ENCODE measurements at regions not wholly inside any gene's neighbourhood (a gene's known extent, or its start where the extent isn't known, plus 50 kb on each side); places are given as distances from the start of the nearest gene placed in this dataset.

DNA sequence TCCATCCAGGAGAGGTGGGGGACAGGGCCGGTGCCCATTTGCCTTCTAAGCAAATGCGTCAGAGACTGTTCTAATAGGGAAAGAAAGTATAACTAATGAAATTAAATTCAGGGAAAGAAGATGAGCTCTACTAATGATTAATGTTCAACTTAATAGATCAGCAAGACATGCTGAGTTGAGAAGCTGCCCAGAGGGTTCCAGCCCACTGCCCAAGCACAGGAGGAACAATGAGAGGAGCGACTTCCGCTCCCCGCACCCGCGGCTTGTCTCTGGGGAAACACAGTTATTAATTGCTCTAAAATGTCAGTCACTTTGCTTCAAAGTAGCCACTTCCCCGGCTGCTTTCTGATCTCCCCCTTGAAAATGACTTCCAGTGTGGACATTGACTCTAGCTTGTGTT lies 331.3 kb downstream of the UQCRFS1 start:
- Histone ChIP-seq H3K27ac (no peak overlapping the region), H3K4me1 (no peaks in the 10 kb centered on the region), H3K36me3 (no peaks in the 10 kb centered on the region), H3K9me3 (replicated peaks) (no peaks in the 10 kb centered on the region), H3K27me3 (0 out of 2 replicates have a peak, but pooled peaks cover 7% of the 10 kb centered on the region), H3K4me3 (no peak overlapping the region)
- DNase-seq, result no peak

DNA sequence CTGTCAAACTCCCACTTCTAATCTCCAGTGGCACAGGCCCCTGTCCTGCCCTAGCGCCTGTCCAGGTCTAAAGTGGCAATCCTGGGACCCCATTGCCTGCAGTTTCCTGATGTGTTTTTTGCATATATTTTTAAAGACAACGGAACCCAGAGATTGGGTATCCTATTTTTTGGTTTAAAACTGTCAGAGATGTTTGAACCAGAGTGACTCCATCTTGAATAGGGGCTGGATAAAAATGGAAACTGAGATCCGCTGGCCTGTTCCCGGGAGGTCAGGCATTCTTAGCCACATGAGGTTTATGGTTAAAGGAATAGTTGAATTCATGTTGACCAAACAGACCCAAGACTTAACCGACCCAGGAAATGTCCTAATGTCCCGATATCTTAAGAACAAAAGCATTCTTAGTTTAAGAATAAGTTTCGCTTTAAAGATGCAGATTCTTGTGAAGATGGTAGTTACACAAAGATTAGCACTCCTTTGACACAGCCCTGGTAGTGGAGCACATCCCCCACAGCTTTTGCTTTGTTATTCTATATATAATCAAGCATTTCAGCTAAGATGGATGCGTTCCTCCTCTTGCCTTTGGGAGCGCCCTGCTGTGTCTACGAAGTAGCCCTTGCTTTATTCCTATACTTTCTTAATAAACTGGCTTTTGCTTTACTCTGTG lies 332.1 kb downstream of the UQCRFS1 start:
- Histone ChIP-seq H3K27me3 (0 out of 2 replicates have a peak, but pooled peaks cover 7% of the 10 kb centered on the region), H3K9me3 (replicated peaks) (no peaks in the 10 kb centered on the region), H3K4me1 (no peaks in the 10 kb centered on the region), H3K4me3 (no peak overlapping the region), H3K27ac (no peak overlapping the region), H3K36me3 (no peaks in the 10 kb centered on the region)
- no peak for DNase-seq

GRCh38 chr19:28878862-28879566 lies 333.9 kb downstream of the UQCRFS1 start:
- no peaks in the 10 kb centered on the region for H3K4me1 ChIP-seq
- H3K27me3 ChIP-seq, result peaks cover 9% of the 10 kb centered on the region; the same call in 1 of the 2 replicates
- H3K9me3 ChIP-seq (replicated peaks), result no peaks in the 10 kb centered on the region
- no peaks in the 10 kb centered on the region for H3K36me3 ChIP-seq
- H3K27ac ChIP-seq, result no peak overlapping the region
- peak; percentile 58 to 85 for DNase-seq
- no peak overlapping the region for H3K4me3 ChIP-seq

DNA sequence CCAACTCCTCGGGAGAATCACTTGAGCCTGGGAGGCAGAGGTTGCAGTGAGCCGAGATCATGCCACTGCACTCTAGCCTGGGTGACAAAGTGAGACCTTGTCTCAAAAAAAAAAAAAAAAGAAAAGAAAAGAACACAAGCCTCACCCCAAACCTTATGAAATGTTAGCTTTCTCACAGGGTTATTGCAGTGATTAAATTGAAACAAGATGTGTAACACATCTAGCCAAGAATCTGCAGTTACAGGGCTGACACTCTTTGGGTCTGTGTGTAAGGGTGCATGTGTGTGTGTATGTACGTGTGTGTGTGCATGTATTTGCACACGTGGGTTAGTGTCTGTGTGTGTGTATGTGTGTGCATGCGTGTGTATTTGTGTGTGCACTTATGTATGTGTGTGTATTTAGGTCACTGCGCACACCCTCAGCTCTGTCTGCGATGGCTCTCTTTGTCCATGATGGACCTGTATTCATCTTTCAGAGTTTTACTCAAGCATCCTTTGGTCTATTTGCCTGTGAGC lies 336.3 kb downstream of the UQCRFS1 start:
- no peaks in the 10 kb centered on the region for H3K4me1 ChIP-seq
- no peaks in the 10 kb centered on the region for H3K9me3 ChIP-seq (replicated peaks)
- H3K4me3 ChIP-seq, result no peak overlapping the region
- peaks cover 8% of the 10 kb centered on the region; the same call in 1 of the 2 replicates for H3K27me3 ChIP-seq
- no peaks in the 10 kb centered on the region for H3K36me3 ChIP-seq
- DNase-seq, result no peak
- H3K27ac ChIP-seq, result no peak overlapping the region

DNA sequence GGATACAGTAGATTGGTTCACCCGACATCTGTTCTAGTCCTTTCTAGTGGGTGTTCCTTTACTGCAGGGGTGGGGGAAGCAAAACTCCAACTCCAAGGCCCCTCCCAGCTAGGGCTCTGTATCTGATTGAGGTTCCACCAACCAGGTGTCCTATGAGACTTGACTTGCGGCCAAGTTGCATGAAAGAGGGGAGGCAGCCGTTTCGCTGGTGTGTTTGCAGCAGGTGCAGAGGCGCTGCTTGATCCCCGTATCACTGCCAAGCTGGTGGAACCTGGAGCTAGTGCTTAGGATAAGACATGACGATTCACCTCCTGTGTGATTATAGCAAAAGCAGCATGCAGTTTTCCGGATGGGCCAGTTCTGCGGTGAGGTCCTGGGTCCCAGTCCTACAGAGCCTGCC lies 338.2 kb downstream of the UQCRFS1 start:
- Histone ChIP-seq H3K27me3 (peaks cover 8% of the 10 kb centered on the region; the same call in 1 of the 2 replicates), H3K9me3 (replicated peaks) (no peaks in the 10 kb centered on the region), H3K27ac (no peak overlapping the region), H3K36me3 (no peaks in the 10 kb centered on the region), H3K4me1 (no peaks in the 10 kb centered on the region), H3K4me3 (no peak overlapping the region)
- DNase-seq, result no peak

DNA sequence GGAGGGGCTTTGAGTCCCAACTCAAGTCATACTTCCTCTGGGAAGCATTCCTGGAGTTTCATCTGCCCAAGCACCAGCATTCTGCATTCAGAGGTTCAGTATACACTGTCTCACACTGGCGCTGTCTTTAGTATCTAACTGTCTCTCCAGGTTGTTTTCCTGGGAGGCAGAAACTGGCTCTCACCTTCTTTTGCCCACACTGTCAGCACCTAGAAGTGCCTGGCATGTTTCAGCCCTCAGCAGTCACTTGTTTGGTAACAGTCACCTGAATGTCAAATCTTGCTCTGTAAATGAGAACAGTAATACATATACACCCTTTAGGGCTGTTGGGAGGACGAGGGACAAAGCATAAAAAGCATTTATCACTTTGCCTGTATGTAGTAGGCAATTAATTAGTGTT lies 339.6 kb downstream of the UQCRFS1 start:
- no peaks in the 10 kb centered on the region for H3K9me3 ChIP-seq (replicated peaks)
- H3K36me3 ChIP-seq, result no peaks in the 10 kb centered on the region
- DNase-seq, result no peak
- H3K27ac ChIP-seq, result no peak overlapping the region
- H3K4me1 ChIP-seq, result no peaks in the 10 kb centered on the region
- H3K27me3 ChIP-seq, result peaks cover 14% of the 10 kb centered on the region
- no peak overlapping the region for H3K4me3 ChIP-seq

DNA sequence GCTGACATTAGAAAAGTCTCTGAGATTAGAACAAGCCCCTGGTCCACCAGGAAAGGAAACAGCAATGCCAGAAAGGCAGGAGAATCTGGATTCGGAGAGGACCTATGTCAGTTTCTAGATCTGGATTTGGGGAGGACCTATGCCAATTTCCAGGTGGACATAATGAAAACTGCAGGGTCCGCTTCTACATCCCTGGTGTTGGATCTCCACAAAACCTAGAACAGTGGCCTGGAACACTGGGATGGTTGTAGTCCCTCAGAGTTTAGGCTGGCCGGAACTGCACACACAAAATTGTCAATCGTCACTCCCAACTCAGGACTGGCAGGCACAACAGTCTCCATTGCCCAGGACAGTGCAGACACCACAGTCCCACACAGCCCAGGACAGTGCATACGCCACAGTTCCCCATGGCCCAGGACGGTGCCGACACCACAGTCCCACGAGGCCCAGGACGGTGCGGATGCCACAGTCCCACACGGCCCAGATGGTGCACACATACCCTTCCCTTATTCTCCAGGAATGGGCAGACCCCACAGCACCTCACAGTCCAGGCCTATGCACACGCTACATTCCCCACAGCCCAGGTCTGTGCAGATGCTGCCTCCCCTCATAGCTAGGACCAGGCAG lies 341.7 kb downstream of the UQCRFS1 start:
- no peak overlapping the region for H3K27ac ChIP-seq
- H3K27me3 ChIP-seq, result peaks cover 20% of the 10 kb centered on the region
- no peaks in the 10 kb centered on the region; the same call in 1 of the 2 replicates for H3K9me3 ChIP-seq (replicated peaks)
- H3K36me3 ChIP-seq, result no peaks in the 10 kb centered on the region
- DNase-seq, result no peak
- no peaks in the 10 kb centered on the region for H3K4me1 ChIP-seq
- no peak overlapping the region for H3K4me3 ChIP-seq

- peaks cover 20% of the 10 kb centered on the region for H3K27me3 ChIP-seq
Observed at GRCh38 chr19:28869459-28869858, 343.5 kb downstream of the UQCRFS1 start.

DNA sequence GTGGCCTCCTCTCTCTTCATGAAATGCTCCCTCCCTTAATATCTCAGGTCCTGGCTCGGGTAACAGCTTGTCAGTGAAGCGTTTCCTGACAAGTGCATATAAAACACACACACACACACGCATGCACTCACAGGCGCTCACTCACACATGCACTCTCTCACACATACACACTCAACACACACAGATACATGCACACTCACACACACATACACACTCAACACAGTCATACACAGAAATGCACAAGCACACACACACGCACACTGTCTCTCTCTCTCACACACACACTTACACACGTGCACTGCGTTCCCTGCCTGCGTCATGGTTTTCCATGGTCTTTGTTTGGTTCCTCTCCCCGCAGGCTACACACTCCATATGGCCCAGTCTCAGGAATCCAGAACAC lies 344.1 kb downstream of the UQCRFS1 start:
- peaks cover 16% of the 10 kb centered on the region for H3K27me3 ChIP-seq
- no peaks in the 10 kb centered on the region for H3K4me1 ChIP-seq
- H3K36me3 ChIP-seq, result no peaks in the 10 kb centered on the region
- DNase-seq, result no peak
- H3K9me3 ChIP-seq (replicated peaks), result no peaks in the 10 kb centered on the region; the same call in 1 of the 2 replicates
- H3K27ac ChIP-seq, result no peak overlapping the region
- no peak overlapping the region for H3K4me3 ChIP-seq

More at GRCh38 chr19:28869459-28869858, 343.5 kb downstream of the UQCRFS1 start:
- Histone ChIP-seq H3K4me3 (no peak overlapping the region), H3K27ac (no peak overlapping the region), H3K9me3 (replicated peaks) (no peaks in the 10 kb centered on the region; the same call in 1 of the 2 replicates), H3K4me1 (no peaks in the 10 kb centered on the region), H3K36me3 (no peaks in the 10 kb centered on the region)
- no peak for DNase-seq

- Histone ChIP-seq H3K9me3 (replicated peaks) (no peaks in the 10 kb centered on the region; the same call in 1 of the 2 replicates), H3K27me3 (peaks cover 16% of the 10 kb centered on the region), H3K4me1 (no peaks in the 10 kb centered on the region), H3K36me3 (no peaks in the 10 kb centered on the region), H3K4me3 (no peak overlapping the region), H3K27ac (no peak overlapping the region)
- no peak for DNase-seq
Observed at GRCh38 chr19:28867978-28868377, 345.0 kb downstream of the UQCRFS1 start.

- H3K9me3 ChIP-seq (replicated peaks), result no peaks in the 10 kb centered on the region; the same call in 1 of the 2 replicates
- H3K4me3 ChIP-seq, result no peak overlapping the region
- peaks cover 12% of the 10 kb centered on the region for H3K27me3 ChIP-seq
- no peak overlapping the region for H3K27ac ChIP-seq
- H3K4me1 ChIP-seq, result no peaks in the 10 kb centered on the region
- no peak for DNase-seq
- H3K36me3 ChIP-seq, result no peaks in the 10 kb centered on the region
Observed at GRCh38 chr19:28864577-28865042, 348.3 kb downstream of the UQCRFS1 start.

- Histone ChIP-seq H3K36me3 (no peaks in the 10 kb centered on the region), H3K27me3 (peaks cover 10% of the 10 kb centered on the region), H3K9me3 (replicated peaks) (no peaks in the 10 kb centered on the region; the same call in 1 of the 2 replicates), H3K27ac (no peak overlapping the region), H3K4me1 (no peaks in the 10 kb centered on the region), H3K4me3 (no peak overlapping the region)
- no peak for DNase-seq
Observed at GRCh38 chr19:28864024-28864503, 348.9 kb downstream of the UQCRFS1 start.

GRCh38 chr19:28862238-28862637 lies 350.7 kb downstream of the UQCRFS1 start:
- no peaks in the 10 kb centered on the region for H3K36me3 ChIP-seq
- no peaks in the 10 kb centered on the region for H3K4me1 ChIP-seq
- no peak overlapping the region for H3K4me3 ChIP-seq
- no peak for DNase-seq
- H3K27me3 ChIP-seq, result no peaks in the 10 kb centered on the region; the same call in 1 of the 2 replicates
- no peaks in the 10 kb centered on the region for H3K9me3 ChIP-seq (replicated peaks)
- no peak overlapping the region for H3K27ac ChIP-seq

DNA sequence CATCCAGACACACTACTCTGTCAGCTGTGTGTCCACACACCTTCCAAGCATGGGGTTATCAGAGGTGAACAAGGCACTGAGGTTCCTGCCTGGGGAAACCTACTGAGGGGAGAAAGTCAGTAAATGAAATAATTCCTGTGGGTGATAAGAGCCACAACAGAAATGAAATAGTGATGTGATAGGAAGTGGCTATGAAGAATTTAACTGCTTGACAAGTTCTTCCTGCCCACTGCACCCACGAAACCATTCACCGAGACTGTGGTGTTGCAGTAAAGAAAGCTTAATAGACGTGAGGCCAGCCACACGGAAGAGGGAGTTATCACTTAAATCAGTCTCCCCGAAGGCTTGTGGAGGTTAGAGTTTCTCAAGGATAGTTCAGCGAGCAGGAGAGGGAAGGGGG lies 353.1 kb downstream of the UQCRFS1 start:
- Histone ChIP-seq H3K36me3 (no peaks in the 10 kb centered on the region), H3K27ac (no peak overlapping the region), H3K4me1 (no peaks in the 10 kb centered on the region), H3K27me3 (no peaks in the 10 kb centered on the region; the same call in 1 of the 2 replicates), H3K4me3 (no peak overlapping the region), H3K9me3 (replicated peaks) (no peaks in the 10 kb centered on the region)
- no peak for DNase-seq

- Histone ChIP-seq H3K4me3 (no peak overlapping the region), H3K27me3 (no peaks in the 10 kb centered on the region; the same call in 1 of the 2 replicates), H3K9me3 (replicated peaks) (no peaks in the 10 kb centered on the region), H3K36me3 (no peaks in the 10 kb centered on the region), H3K27ac (no peak overlapping the region), H3K4me1 (no peaks in the 10 kb centered on the region)
- DNase-seq, result no peak
Observed at GRCh38 chr19:28858933-28859332, 354.0 kb downstream of the UQCRFS1 start.
